CD4-positive, alpha-beta T cell (primary cell): ENCODE measurements at regions not wholly inside any gene's neighbourhood (a gene's known extent, or its start where the extent isn't known, plus 50 kb on each side); places are given as distances from the start of the nearest gene placed in this dataset.
"Not testable (repeated sequence)": the region's sequence is repeated elsewhere in the genome, so short reads cannot be mapped to it uniquely, and the experiment has no call there.

Source experiments
- ATAC-seq: fragments of 200-7000 bp; cut with Tn5 transposase; one replicate; pipeline ENCODE4 v1.10.0; 2022; ENCODE audit warnings: mild to moderate bottlenecking; ENCODE audit not compliant: poor library complexity
- CTCF ChIA-PET: fragments of 350-600 bp; sonication (Branson Sonifier 250); formaldehyde crosslinking; loops from one replicate; lab custom pipeline; 2021; ENCODE audit warnings: antibody characterized with exemption, inconsistent platforms; lab: Charles Lee
- POLR2A ChIA-PET: fragments of 350-600 bp; sonication (Branson Sonifier 250); formaldehyde crosslinking; loops from one replicate; lab custom pipeline; 2021; ENCODE audit warnings: antibody characterized with exemption, inconsistent platforms; lab: Charles Lee
- DNase-seq, 14 experiments: peaks; one replicate each; pipeline ENCODE4 v3.0.0-alpha.2; 2013 to 2020; ENCODE audit warnings: mixed read lengths in 2 of 14
- H3K27ac ChIP-seq, 2 donors: one replicate each; pipeline versions ENCODE4 v1.5.1 to v1.7.0; 2013; ENCODE audit warnings: low read length in 2 of 2, low read depth in 1 of 2, mild to moderate bottlenecking in 1 of 2
- H3K27me3 ChIP-seq, 2 experiments: 1 replicate in 1 of 2; 2 replicates in 1 of 2; pipeline versions ENCODE4 v1.6.1 to v1.7.0; 2013; ENCODE audit warnings: low read length in 2 of 2, control low read depth in 1 of 2, mild to moderate bottlenecking in 1 of 2, moderate library complexity in 1 of 2; ENCODE audit not compliant: insufficient read depth in 2 of 2, control insufficient read depth in 1 of 2
- H3K36me3 ChIP-seq: one replicate; pipeline ENCODE4 v1.6.1; 2013; ENCODE audit warnings: low read length, control low read depth; ENCODE audit not compliant: insufficient read depth
- H3K4me1 ChIP-seq: one replicate; pipeline ENCODE4 v1.6.1; 2013; ENCODE audit warnings: low read length, control low read depth; ENCODE audit not compliant: insufficient read depth
- H3K4me3 ChIP-seq: one replicate; pipeline ENCODE4 v1.5.1; 2013; ENCODE audit warnings: mild to moderate bottlenecking, low read length, moderate library complexity
- H3K9me3 ChIP-seq, 2 experiments: 1 replicate in 1 of 2; 2 replicates in 1 of 2; pipeline versions ENCODE4 v1.6.1 to v1.7.0; 2013; ENCODE audit warnings: low read length in 2 of 2, mild to moderate bottlenecking in 2 of 2, control low read depth in 1 of 2, moderate library complexity in 1 of 2; ENCODE audit not compliant: control insufficient read depth in 1 of 2, insufficient read depth in 1 of 2
- H3K27ac Mint-ChIP-seq: one replicate; pipeline ENCODE4 v1.8.0; 2020; ENCODE audit warnings: mixed read lengths
- H3K27me3 Mint-ChIP-seq: one replicate; pipeline ENCODE4 v1.8.0; 2021; ENCODE audit warnings: mixed read lengths
- H3K36me3 Mint-ChIP-seq: one replicate; pipeline ENCODE4 v1.8.0; 2021; ENCODE audit warnings: low read depth, mixed read lengths
- H3K4me1 Mint-ChIP-seq: one replicate; pipeline ENCODE4 v1.8.0; 2021; ENCODE audit warnings: low read depth, mixed read lengths
- H3K4me3 Mint-ChIP-seq: one replicate; pipeline ENCODE4 v1.8.0; 2020; ENCODE audit warnings: mild to moderate bottlenecking, mixed read lengths
- H3K9me3 Mint-ChIP-seq: one replicate; pipeline ENCODE4 v1.8.0; 2020; ENCODE audit warnings: mixed read lengths
- intact Hi-C, 2 experiments: fragments of 100-400 bp; cut with DNase I in 1 of 2; cut with micrococcal nuclease in 1 of 2; formaldehyde crosslinking; loops; one replicate each; pipeline versions ENCODE4 v1.15.1 to v1.9.0; 2023 to 2025; cut with DNase I, micrococcal nuclease
- TF ChIP-seq, protein P1 (sequence below): fragments of 200-600 bp; IDR thresholded peaks from one replicate; pipeline ENCODE4 v1.8.0; 2022; ENCODE audit warnings: antibody characterized with exemption, mild to moderate bottlenecking

DNA sequence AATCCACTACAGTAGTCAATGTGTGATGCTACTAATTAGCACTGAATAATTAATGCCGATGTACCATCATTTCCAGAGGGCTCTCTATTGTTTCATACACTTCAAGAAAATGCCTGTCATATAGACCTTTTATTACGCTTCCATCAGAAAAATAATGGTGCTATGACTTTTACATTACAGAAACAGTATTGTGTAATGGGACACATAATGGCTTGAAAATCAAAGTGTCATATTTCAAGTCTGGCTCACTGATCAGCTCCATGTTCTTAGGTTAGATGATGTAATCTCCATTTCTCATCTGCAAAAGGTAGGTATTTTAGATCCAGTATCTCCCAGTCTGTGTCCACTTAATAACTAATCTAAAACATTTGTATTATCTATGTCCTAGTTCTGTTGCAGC lies 990.6 kb upstream of the TYRP1 start:
- Mint-ChIP-seq H3K4me3 (no peak overlapping the region), H3K36me3 (no peaks in the 10 kb centered on the region), H3K9me3 (no peaks in the 10 kb centered on the region), H3K27ac (no peak overlapping the region), H3K4me1 (no peaks in the 10 kb centered on the region), H3K27me3 (no peaks in the 10 kb centered on the region)
- no peak for DNase-seq
- intact Hi-C loops, result no loop called here
- TF ChIP-seq, protein P1, sequence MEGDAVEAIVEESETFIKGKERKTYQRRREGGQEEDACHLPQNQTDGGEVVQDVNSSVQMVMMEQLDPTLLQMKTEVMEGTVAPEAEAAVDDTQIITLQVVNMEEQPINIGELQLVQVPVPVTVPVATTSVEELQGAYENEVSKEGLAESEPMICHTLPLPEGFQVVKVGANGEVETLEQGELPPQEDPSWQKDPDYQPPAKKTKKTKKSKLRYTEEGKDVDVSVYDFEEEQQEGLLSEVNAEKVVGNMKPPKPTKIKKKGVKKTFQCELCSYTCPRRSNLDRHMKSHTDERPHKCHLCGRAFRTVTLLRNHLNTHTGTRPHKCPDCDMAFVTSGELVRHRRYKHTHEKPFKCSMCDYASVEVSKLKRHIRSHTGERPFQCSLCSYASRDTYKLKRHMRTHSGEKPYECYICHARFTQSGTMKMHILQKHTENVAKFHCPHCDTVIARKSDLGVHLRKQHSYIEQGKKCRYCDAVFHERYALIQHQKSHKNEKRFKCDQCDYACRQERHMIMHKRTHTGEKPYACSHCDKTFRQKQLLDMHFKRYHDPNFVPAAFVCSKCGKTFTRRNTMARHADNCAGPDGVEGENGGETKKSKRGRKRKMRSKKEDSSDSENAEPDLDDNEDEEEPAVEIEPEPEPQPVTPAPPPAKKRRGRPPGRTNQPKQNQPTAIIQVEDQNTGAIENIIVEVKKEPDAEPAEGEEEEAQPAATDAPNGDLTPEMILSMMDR, result no peak
- ATAC-seq, result no peak
- ChIA-PET CTCF (no interaction called here), POLR2A (no interaction called here)
- H3K4me3 ChIP-seq, result no peak overlapping the region
- H3K9me3 ChIP-seq, result peaks cover 0 to under 1% of the 10 kb centered on the region in 2 experiments
- H3K27ac ChIP-seq, result no peak overlapping the region
- H3K27me3 ChIP-seq, result no peaks in the 10 kb centered on the region
- no peaks in the 10 kb centered on the region for H3K4me1 ChIP-seq
- no peaks in the 10 kb centered on the region for H3K36me3 ChIP-seq

DNA sequence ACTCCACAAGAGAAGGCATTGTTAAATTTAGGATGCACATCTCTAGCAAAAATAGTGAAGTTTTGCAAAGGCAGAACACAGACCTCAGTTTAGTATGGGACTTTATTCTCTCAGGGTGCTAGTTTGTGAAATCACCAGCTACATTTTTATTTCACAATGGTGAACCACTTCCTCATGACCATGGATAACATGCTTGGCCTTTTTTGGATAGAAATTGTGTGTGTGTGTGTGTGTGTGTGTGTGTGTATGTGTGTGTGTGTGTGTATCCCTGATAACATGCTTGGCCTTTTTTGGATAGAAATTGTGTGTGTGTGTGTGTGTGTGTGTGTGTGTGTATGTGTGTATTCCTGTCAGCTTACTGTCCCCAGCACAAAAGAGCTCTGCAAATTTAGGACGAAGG lies 989.0 kb upstream of the TYRP1 start:
- POLR2A ChIA-PET, CTCF ChIA-PET: not testable (repeated sequence)

GRCh38 chr9:11708899-11709298 lies 984.3 kb upstream of the TYRP1 start:
- Mint-ChIP-seq H3K27me3 (no peaks in the 10 kb centered on the region), H3K9me3 (peaks cover 11% of the 10 kb centered on the region), H3K27ac (no peak overlapping the region), H3K4me3 (no peak overlapping the region), H3K36me3 (no peaks in the 10 kb centered on the region), H3K4me1 (no peaks in the 10 kb centered on the region)
- no peaks in the 10 kb centered on the region for H3K36me3 ChIP-seq
- no peak for ATAC-seq
- no peaks in the 10 kb centered on the region for H3K27me3 ChIP-seq
- no peaks in the 10 kb centered on the region for H3K4me1 ChIP-seq
- CTCF ChIA-PET, result no interaction called here
- intact Hi-C loops, result no loop called here
- H3K27ac ChIP-seq, result no peak overlapping the region
- H3K9me3 ChIP-seq, result no peaks in the 10 kb centered on the region
- TF ChIP-seq, protein P1, result no peak
- POLR2A ChIA-PET, result no interaction called here
- no peak for DNase-seq
- no peak overlapping the region for H3K4me3 ChIP-seq

More for the DNA sequence above, 989.0 kb upstream of the TYRP1 start:
- H3K36me3 ChIP-seq, H3K4me1 ChIP-seq, H3K27me3 Mint-ChIP-seq, H3K27ac Mint-ChIP-seq, H3K36me3 Mint-ChIP-seq, H3K9me3 Mint-ChIP-seq, H3K27me3 ChIP-seq, H3K9me3 ChIP-seq, H3K27ac ChIP-seq, ATAC-seq, DNase-seq, H3K4me3 Mint-ChIP-seq, H3K4me3 ChIP-seq, H3K4me1 Mint-ChIP-seq, intact Hi-C loops: not testable (repeated sequence)

GRCh38 chr9:11709567-11709966 lies 983.6 kb upstream of the TYRP1 start:
- H3K36me3 Mint-ChIP-seq, result no peaks in the 10 kb centered on the region
- H3K36me3 ChIP-seq, result no peaks in the 10 kb centered on the region
- ATAC-seq (no peak), DNase-seq (no peak)
- no peaks in the 10 kb centered on the region for H3K4me1 ChIP-seq
- ChIA-PET POLR2A (no interaction called here), CTCF (no interaction called here)
- H3K4me3 Mint-ChIP-seq, result no peak overlapping the region
- H3K27me3 ChIP-seq, result no peaks in the 10 kb centered on the region
- no peak overlapping the region for H3K27ac ChIP-seq
- no peak overlapping the region for H3K4me3 ChIP-seq
- intact Hi-C loops, result no loop called here
- TF ChIP-seq, protein P1, result no peak
- peaks cover 11% of the 10 kb centered on the region for H3K9me3 Mint-ChIP-seq
- H3K9me3 ChIP-seq, result no peaks in the 10 kb centered on the region
- no peaks in the 10 kb centered on the region for H3K27me3 Mint-ChIP-seq
- H3K4me1 Mint-ChIP-seq, result no peaks in the 10 kb centered on the region
- no peak overlapping the region for H3K27ac Mint-ChIP-seq
